ENCODE measurements at regions not wholly inside any gene's neighbourhood (a gene's known extent, or its start where the extent isn't known, plus 50 kb on each side); places are given as distances from the start of the nearest gene placed in this dataset.

GRCh38 chr2:175872721-175873120, 129.3 kb downstream of the LNPK start:
- peaks cover 15% of the 10 kb centered on the region for H3K27me3 Mint-ChIP-seq
- H3K27ac Mint-ChIP-seq, result no peak overlapping the region
- H3K4me3 Mint-ChIP-seq, result no peak overlapping the region
- H3K9me3 Mint-ChIP-seq, result no peaks in the 10 kb centered on the region
- H3K36me3 Mint-ChIP-seq (ENCODE audit: low read depth), result no peaks in the 10 kb centered on the region
- no peaks in the 10 kb centered on the region for H3K4me1 Mint-ChIP-seq (ENCODE audit: low read depth)

GRCh38 chr2:175872005-175872348, 130.1 kb downstream of the LNPK start:
- Mint-ChIP-seq H3K9me3 (no peaks in the 10 kb centered on the region), H3K4me3 (no peak overlapping the region), H3K4me1 (ENCODE audit: low read depth) (no peaks in the 10 kb centered on the region), H3K27ac (no peak overlapping the region), H3K27me3 (peaks cover 18% of the 10 kb centered on the region), H3K36me3 (ENCODE audit: low read depth) (no peaks in the 10 kb centered on the region)

- no peaks in the 10 kb centered on the region for H3K9me3 Mint-ChIP-seq
- H3K27ac Mint-ChIP-seq, result no peak overlapping the region
- no peaks in the 10 kb centered on the region for H3K36me3 Mint-ChIP-seq (ENCODE audit: low read depth)
- H3K27me3 Mint-ChIP-seq, result peaks cover 21% of the 10 kb centered on the region
- no peaks in the 10 kb centered on the region for H3K4me1 Mint-ChIP-seq (ENCODE audit: low read depth)
- no peak overlapping the region for H3K4me3 Mint-ChIP-seq
These were observed 130.6 kb downstream of the LNPK start for GRCh38 chr2:175871331-175872004.

GRCh38 chr2:175865716-175866115, 136.4 kb downstream of the LNPK start:
- peaks cover 16% of the 10 kb centered on the region for H3K27me3 Mint-ChIP-seq
- no peak overlapping the region for H3K27ac Mint-ChIP-seq
- H3K9me3 Mint-ChIP-seq, result no peaks in the 10 kb centered on the region
- H3K4me1 Mint-ChIP-seq (ENCODE audit: low read depth), result no peaks in the 10 kb centered on the region
- no peaks in the 10 kb centered on the region for H3K36me3 Mint-ChIP-seq (ENCODE audit: low read depth)
- H3K4me3 Mint-ChIP-seq, result no peak overlapping the region

- Mint-ChIP-seq H3K36me3 (ENCODE audit: low read depth) (no peaks in the 10 kb centered on the region), H3K4me1 (ENCODE audit: low read depth) (no peaks in the 10 kb centered on the region), H3K27ac (no peak overlapping the region), H3K27me3 (peaks cover 24% of the 10 kb centered on the region), H3K9me3 (no peaks in the 10 kb centered on the region), H3K4me3 (no peak overlapping the region)
These were observed 137.8 kb downstream of the LNPK start for GRCh38 chr2:175864137-175864850.

- Mint-ChIP-seq H3K4me1 (ENCODE audit: low read depth) (no peaks in the 10 kb centered on the region), H3K36me3 (ENCODE audit: low read depth) (no peaks in the 10 kb centered on the region), H3K9me3 (no peaks in the 10 kb centered on the region), H3K27me3 (peaks cover 21% of the 10 kb centered on the region), H3K4me3 (no peak overlapping the region), H3K27ac (no peak overlapping the region)
These were observed 140.1 kb downstream of the LNPK start for GRCh38 chr2:175861958-175862357.

GRCh38 chr2:175855794-175856453, 146.1 kb downstream of the LNPK start:
- Mint-ChIP-seq H3K9me3 (peaks cover 3% of the 10 kb centered on the region), H3K4me3 (no peak overlapping the region), H3K36me3 (ENCODE audit: low read depth) (no peaks in the 10 kb centered on the region), H3K27ac (no peak overlapping the region), H3K27me3 (peaks cover 8% of the 10 kb centered on the region), H3K4me1 (ENCODE audit: low read depth) (no peaks in the 10 kb centered on the region)

GRCh38 chr2:175855236-175855635, 146.8 kb downstream of the LNPK start:
- Mint-ChIP-seq H3K9me3 (peaks cover 3% of the 10 kb centered on the region), H3K27me3 (peaks cover 7% of the 10 kb centered on the region)

GRCh38 chr2:175854665-175855064, 147.4 kb downstream of the LNPK start:
- Mint-ChIP-seq H3K9me3 (peaks cover 3% of the 10 kb centered on the region), H3K27me3 (peaks cover 3% of the 10 kb centered on the region), H3K4me1 (ENCODE audit: low read depth) (no peaks in the 10 kb centered on the region), H3K36me3 (ENCODE audit: low read depth) (no peaks in the 10 kb centered on the region), H3K27ac (no peak overlapping the region), H3K4me3 (no peak overlapping the region)

More at GRCh38 chr2:175855236-175855635, 146.8 kb downstream of the LNPK start:
- H3K27ac Mint-ChIP-seq, result no peak overlapping the region
- no peaks in the 10 kb centered on the region for H3K4me1 Mint-ChIP-seq (ENCODE audit: low read depth)
- H3K4me3 Mint-ChIP-seq, result no peak overlapping the region
- no peaks in the 10 kb centered on the region for H3K36me3 Mint-ChIP-seq (ENCODE audit: low read depth)

- Mint-ChIP-seq H3K36me3 (ENCODE audit: low read depth) (no peaks in the 10 kb centered on the region), H3K4me3 (no peak overlapping the region), H3K27ac (no peak overlapping the region), H3K9me3 (peaks cover 3% of the 10 kb centered on the region), H3K4me1 (ENCODE audit: low read depth) (no peaks in the 10 kb centered on the region), H3K27me3 (peaks cover 3% of the 10 kb centered on the region)
These were observed 147.9 kb downstream of the LNPK start for GRCh38 chr2:175854129-175854528.

GRCh38 chr2:175853616-175853890, 148.5 kb downstream of the LNPK start:
- Mint-ChIP-seq H3K36me3 (ENCODE audit: low read depth) (no peaks in the 10 kb centered on the region), H3K4me1 (ENCODE audit: low read depth) (no peaks in the 10 kb centered on the region), H3K9me3 (peaks cover 3% of the 10 kb centered on the region), H3K4me3 (no peak overlapping the region), H3K27me3 (peaks cover 3% of the 10 kb centered on the region), H3K27ac (no peak overlapping the region)

GRCh38 chr2:175852879-175853615, 149.0 kb downstream of the LNPK start:
- Mint-ChIP-seq H3K36me3 (ENCODE audit: low read depth) (no peaks in the 10 kb centered on the region), H3K27me3 (peaks cover 5% of the 10 kb centered on the region), H3K4me1 (ENCODE audit: low read depth) (no peaks in the 10 kb centered on the region), H3K27ac (no peak overlapping the region), H3K9me3 (peaks cover 3% of the 10 kb centered on the region), H3K4me3 (no peak overlapping the region)

- Mint-ChIP-seq H3K4me3 (no peak overlapping the region), H3K27ac (no peak overlapping the region), H3K27me3 (peaks cover 20% of the 10 kb centered on the region), H3K4me1 (ENCODE audit: low read depth) (no peaks in the 10 kb centered on the region), H3K36me3 (ENCODE audit: low read depth) (no peaks in the 10 kb centered on the region), H3K9me3 (no peaks in the 10 kb centered on the region)
These were observed 154.9 kb downstream of the LNPK start for GRCh38 chr2:175847128-175847527.

GRCh38 chr2:175844169-175844568, 157.9 kb downstream of the LNPK start:
- Mint-ChIP-seq H3K36me3 (ENCODE audit: low read depth) (no peaks in the 10 kb centered on the region), H3K27me3 (peaks cover 27% of the 10 kb centered on the region), H3K27ac (no peak overlapping the region), H3K9me3 (no peaks in the 10 kb centered on the region), H3K4me1 (ENCODE audit: low read depth) (no peaks in the 10 kb centered on the region), H3K4me3 (no peak overlapping the region)

GRCh38 chr2:175843625-175844024, 158.4 kb downstream of the LNPK start:
- H3K36me3 Mint-ChIP-seq (ENCODE audit: low read depth), result no peaks in the 10 kb centered on the region
- no peak overlapping the region for H3K4me3 Mint-ChIP-seq
- peaks cover 27% of the 10 kb centered on the region for H3K27me3 Mint-ChIP-seq
- no peaks in the 10 kb centered on the region for H3K9me3 Mint-ChIP-seq
- no peaks in the 10 kb centered on the region for H3K4me1 Mint-ChIP-seq (ENCODE audit: low read depth)
- no peak overlapping the region for H3K27ac Mint-ChIP-seq
